Anterior cingulate cortex (tissue), 58 donors: ENCODE measurements at regions not wholly inside any gene's neighbourhood (a gene's known extent, or its start where the extent isn't known, plus 50 kb on each side); places are given as distances from the start of the nearest gene placed in this dataset.
"Not testable (repeated sequence)": the region's sequence is repeated elsewhere in the genome, so short reads cannot be mapped to it uniquely, and the experiment has no call there.

ENCODE experiments used
- DNase-seq, 58 donors: peaks; one replicate each; lab custom pipeline; 2025; lab: John Stamatoyannopoulos, UW

DNA sequence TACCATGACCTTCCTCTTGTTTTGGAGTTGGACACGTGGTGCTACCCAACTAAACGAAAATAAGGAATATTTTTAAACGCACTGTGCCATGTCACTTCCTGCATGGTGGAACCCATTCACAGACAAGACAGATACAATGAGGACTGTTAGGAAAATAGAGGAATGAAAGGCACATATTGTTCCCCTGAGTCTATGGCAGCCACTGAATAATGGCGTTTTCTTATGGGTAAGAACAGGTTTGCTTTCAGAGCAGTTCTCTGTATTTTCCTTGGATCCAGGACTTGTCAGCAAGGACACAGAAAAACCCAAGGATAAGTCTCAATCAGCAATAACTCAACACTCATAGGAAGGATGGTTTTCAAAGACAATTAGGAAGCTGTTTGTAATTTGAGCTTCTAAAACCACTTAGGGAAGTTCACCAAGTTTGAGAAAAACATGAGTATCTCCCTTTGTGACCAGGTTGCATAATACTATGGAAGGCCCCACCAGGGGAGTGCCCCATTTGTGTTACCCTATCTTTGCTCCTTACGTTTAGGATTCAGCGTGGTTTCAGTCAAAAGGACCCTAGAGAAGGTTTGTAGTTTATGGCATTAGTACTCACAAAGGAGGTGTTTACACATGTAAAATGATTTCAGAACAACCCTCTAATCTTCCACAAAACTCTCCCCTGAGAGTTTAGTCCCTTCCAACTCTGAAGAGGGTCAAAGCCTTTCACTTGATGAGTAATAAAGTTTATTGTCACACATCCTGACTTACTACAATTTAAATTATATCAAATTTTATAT, 487.2 kb upstream of the ATP11B start:
- peak in 2 of 58 donors; percentile 12 to 42 for DNase-seq

DNA sequence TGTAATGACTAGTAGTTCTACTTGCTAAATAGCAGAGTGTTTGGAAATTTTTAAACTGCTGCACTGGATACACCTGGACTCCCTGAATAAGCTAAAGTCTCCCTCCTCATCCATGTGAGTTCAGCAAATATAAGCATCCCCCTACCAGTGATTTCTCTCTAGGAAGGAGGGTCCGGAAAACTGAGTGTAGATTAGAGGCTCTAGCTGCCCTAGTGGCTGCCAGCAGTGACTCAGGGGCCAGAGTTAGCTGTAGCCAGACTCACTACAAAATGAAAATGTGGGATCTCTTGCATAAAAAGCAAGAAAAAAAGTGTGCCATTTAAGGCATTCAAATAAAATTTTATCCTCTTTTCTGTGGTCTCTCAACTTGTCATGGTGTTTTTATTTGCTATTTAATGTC, 485.0 kb upstream of the ATP11B start:
- DNase-seq = peak in 1 of 58 donors; percentile 5

DNA sequence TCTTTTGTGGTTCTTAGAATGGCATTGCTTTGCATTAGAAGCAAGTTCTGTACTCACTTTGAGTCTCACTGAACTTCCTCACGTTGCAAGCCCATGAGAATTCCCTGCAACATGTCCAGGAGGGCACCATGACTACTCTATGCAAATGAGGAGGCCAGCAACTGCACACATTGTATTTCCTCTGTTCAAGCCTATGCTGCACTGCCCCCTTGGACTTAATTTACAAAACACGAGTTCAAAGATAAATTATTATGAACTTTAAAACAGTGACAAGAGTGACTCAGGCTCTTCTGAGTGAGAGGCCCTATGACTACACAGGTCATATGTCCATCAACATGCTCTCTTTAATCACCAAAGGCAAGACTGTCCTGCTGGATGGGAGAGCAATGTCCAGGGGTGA, 484.2 kb upstream of the ATP11B start:
- DNase-seq = peak in 2 of 58 donors; percentile 3 to 9

DNA sequence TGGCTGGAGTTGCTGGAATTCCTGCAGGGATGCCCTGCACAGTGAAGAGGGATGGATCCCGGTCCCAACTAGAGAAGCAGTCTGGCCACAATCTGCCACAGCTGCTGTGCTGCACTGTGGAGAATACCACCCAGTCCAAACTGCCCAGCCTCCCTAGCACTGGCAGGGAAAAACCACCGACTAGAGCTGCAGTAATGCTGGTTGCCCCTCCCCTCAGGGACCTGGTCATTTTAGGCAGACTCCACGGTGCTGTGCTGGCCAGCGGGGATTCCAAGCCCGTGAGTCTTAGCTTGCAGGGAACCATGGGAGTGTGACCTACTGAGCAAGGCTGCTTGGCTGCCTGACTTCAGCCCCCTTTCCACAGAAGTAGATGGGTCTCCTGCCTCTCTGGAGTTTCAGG, 478.0 kb upstream of the ATP11B start:
- no peak for DNase-seq

DNA sequence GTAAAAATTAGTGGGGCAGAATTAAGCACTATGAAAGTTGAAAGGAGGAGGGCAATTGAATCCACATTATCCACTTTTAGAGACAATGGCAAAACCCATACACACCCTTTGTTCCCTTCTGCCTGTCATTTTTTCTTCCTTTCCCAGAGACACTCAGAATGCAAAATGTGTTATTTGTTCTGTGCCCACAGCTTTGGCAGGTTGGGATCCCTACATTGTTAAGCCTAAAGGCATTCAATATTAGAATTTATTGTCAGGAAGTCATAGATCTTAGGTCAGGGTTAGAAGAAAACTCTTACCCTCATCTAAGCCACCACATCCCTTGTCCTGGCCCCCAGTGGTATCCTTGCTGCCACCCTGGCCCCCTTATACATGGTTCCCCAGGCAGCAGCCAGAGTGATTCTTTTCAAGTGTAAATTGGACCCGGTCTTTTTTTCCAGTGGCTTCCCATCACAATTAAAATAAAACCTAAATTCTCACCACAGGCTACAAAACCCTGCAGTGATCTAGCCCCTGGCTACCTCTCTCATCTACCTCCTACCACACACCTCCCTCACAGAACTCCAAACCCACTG, 470.1 kb upstream of the ATP11B start:
- DNase-seq = no peak

DNA sequence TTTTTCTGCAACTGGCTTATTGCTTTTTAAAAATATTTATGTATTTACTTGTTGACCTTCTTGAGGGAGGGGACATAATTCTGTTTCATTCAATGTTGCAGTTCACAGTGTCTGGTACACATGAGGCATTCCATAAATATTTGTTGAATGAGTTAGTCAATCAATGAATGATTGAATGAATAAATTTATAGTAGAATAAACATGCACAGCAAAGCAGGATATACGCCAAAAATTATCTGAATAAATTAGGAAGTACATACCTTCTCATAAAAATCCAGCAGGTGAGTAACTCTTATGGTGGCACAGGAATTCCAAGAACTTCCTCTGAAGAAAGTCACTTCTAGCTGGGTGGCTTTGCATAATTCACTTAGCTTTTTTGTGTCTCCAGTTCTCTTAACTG, 469.4 kb upstream of the ATP11B start:
- no peak for DNase-seq

DNA sequence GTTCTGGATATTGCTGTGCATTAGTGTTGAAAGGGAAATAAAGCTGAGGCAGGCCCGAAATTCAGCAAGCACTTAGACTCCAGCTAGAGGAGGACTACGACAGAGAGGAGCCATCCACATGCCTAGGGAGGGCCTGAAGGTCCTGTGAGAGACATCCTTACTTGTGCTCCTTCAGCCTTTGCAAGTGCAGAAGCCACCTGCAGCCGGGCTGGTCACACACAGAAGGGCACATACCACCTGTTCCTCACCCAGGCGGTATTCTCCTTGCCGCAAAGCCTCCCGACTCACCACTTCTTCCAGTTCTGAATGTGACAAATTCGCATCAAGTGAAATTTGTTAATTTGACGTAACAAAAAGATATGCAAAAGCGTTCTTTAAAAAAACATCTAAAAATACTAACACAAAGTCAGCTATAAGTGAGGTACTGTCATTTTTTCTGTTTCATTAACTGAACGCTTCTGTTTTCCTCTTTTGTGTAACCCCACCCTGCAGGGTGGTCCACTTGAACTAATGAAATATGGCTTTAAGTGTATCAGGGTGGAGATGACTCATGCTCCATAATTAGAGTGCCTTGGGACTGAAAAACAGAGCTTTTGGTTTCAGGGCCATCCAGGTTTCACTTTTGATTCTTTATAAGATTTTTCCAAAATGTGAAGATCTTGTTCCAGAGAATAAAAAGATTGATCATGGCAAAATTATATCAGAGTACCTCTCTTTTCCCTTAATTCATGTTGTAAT, 467.9 kb upstream of the ATP11B start:
- no peak for DNase-seq

DNA sequence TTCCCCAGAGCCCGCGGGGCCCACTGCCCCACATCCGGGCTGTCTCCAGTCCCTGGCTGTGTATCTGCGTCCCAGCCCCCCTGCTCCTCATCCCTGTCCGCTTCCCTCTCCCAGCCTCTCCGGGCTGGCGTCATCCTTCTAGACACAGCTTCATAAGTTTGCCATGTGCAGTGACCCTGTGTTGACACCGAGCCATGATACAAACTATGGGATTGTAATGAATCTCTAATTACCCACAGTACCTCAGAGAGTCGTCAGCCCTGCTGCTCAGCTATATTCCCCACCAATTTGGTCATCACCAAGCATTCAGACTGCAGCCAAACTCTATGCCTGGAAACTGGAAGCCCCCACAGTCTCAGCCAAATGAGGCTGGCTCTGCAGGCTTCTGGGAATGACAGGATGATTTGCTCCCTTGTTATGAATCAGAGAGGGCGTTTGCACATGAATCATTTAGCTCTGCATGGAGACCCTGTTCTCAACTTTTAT, 466.1 kb upstream of the ATP11B start:
- DNase-seq = peak in 5 of 58 donors; percentile 2 to 34 (median 12)

DNA sequence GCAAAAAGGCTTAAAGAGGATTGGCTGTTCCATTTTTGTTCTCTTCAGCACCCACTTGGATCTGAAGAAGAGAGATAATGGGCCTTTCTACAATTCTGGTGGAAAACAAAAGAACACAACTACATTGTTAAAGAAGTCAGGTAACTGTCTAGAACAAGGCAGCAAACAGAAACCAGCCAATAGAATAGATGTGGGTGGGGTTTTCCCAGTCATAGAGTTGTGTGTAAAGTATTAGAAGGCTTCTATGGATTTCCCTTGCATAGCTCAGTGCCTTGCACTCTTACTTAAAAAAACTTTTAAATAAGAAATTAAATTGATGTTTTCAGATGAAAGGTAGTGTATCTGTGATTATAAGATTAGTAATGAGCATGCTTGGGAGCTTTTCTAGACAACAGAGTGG, 462.7 kb upstream of the ATP11B start:
- no peak for DNase-seq

DNA sequence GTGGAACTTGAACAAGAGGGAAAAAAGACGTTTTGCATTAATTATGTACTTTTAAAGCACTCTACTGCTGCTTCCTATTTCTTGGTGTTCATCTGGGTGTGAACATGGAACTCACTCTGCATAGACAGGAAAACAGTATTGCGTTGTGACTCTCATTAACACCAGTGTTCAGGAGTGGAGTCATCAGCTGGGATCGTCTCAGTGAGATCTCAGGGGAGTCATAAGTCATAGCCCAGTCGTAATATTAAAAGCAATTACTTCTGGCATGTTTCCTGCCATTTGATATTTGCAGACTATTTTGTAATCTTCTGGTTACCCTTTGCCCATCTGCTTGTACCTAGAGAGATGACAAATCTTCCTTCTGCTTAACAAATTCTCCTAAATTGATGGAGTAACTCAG, 462.0 kb upstream of the ATP11B start:
- DNase-seq = no peak

DNA sequence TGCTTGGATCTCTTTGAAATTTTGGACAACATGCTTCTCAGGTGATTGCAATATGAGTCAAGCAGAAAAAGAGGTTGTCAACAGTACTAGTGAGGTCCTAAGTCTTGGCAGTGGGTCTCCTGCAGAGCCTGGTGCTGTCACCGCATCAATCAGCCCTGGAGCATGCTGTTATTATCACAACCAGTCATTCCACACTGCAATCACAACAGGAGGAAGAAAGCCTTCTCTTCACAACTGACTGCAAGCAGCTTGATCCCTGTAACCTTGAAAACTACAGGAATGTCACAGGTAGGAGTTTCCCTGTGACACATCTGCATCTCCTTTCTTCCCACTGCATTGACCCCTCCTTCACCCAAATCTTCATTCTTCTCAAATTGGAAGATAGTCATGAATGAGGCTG, 451.1 kb upstream of the ATP11B start:
- no peak for DNase-seq

DNA sequence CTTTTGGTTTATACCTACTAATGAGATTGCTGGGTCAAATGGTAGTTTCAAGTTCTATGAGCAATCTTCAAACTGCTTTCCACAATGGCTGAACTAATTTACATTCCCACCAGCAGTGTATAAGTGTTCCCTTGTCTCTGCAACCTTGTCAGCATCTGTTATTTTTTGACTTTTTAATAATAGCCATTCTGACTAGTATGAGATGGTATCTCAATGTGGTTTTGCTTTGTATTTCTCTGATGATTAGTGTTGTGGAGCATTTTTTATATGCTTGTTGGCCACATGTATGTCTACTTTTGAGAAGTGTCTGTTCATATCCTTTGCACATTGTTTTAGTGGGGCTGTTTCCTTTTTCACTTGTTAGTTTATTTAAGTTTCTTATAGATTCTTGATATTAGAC, 449.3 kb upstream of the ATP11B start:
- not testable (repeated sequence) for DNase-seq

DNA sequence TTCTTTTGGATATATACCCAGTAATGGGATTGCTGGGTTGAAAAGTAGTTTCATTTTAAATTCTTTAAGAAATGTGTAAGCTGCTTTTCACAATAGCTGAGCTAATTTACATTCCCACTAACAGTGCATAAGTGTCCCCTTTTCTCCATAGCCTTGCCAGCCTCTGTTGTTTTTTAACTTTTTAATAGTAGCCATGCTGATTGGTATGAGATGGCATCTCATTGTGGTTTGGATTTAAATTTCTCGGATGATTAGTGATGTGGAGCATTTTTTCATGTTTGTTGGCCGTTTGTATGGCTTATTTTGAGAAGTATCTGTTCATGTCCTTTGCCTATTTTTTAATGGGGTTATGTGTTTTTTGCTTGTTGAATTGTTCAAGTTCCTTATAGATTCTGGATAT, 444.3 kb upstream of the ATP11B start:
- DNase-seq = no peak

DNA sequence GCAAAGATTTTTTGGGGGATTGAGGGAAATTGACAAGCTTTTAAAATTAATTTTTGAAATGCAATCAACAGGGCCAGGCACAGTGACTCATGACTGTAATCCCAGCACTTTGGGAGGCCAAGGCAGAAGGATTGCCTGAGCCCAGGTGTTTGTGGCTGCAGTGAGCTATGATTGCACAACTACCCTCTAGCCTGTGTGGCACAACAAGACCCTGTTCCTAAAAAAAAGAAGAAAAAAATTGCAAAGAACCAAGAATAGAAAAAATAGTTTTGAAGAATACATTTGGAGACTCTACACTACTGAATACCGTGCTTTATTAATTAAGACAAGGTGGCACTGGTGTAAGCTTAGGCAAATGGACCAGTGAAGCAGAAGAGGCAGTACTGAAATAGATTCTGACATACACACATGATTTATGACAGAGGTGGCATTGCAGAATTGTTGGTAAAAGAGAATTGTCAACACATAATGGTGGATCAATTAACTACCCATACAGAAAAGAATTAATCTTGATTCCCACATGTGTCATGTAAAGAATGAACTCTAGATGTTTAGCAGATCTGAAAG, 443.3 kb upstream of the ATP11B start:
- no peak for DNase-seq

DNA sequence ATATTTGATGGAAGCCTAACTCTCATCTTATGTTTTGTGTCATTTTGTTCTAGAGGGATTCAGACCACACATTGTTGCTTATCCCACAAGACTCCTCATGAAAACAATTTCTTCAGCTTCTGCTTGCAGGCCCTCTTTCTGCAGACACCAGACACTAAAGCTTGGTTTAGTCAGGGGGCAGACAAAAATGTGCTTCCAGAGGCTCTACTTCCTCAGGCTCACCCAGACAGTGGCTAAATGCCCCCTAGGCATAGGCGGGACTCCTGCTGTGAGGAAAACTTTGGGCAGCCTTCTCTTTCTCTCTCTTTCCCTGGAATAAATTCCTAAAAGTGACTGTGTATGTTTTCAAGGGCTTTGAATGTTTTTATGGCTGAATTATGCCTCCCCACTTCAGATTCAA, 435.4 kb upstream of the ATP11B start:
- DNase-seq = no peak

DNA sequence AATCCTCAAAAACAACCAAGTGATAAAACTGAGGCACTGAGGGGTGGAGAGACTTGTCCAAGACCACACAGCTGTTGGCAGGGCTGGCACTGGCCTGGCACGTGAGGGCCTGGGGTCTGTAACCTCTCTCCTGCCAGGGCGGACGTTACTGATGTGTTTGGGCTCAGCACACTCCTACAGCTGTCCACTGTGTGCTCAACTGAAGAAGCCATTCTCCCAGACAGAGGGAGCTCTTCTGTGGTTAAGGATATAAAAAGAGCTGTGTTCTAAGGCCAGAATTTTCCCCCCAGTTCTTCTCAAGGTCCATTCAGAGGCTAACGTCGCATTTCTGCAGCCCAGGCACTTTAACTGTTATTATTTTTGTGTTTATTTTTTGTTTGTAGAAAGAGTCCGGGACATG, 429.0 kb upstream of the ATP11B start:
- DNase-seq = peak in 43 of 58 donors; percentile 1 to 80 (median 35)

DNA sequence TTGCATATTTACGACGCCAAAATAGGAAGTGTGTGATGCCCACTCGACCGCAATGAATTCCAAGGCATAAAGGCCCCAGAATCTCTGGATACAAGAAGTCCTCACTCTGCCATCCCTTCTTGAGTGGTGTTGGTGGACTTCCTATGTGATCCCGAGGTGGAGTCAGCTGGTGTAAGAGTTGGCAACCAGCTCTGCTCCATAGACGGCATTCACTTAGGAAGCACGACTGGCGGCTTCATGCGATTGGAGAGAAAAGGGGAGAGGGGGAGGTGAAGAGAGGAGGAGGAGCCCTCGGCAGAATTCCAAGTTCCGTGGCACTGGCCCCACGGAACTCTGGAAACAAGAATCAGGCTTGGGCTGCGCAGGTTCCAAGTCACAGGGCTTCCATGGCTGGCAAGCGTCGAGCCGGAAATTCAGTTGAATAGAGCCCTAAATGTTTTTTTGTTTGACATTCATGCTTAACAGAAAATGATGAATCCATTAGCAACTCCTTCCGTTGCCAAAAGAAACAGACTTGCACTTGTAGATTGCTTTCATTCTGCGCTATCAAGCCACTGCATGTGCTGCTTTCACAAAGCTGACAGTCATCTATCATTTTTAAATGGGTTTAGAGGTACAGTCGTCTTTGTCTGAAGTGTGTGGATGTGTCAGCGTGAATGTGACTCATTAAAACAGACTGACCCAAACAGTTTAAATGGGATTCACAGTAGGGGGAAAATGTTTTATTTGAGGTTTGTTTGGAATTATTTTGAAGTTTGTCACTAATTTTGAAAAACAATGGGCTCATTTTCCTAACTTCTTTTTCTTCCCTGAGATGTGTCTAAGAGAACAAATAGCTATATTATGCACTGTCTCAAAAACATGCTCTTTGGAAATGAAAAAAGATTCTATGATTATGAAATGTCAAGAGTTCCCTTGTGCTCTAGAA, 428.3 kb upstream of the ATP11B start:
- peak; percentile 6 to 89 (median 72) for DNase-seq

DNA sequence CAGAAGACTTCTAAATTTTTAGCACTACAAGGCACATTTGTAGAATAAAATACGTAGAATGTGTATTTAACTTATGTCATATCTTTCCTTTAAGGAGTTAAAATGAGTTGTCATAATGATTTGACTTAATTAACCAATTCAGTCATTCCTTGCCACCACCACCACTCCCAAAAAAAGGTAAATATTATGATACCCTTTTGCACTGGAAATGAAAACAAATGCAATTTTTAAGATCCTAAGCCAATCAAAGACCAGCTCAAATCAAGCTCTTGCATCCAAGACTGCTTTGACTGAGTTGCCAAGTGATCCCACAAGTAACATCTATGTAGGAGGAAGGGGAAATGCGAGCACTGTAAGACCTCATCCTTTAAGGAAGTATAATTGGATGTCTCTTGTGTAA, 426.6 kb upstream of the ATP11B start:
- DNase-seq = no peak

DNA sequence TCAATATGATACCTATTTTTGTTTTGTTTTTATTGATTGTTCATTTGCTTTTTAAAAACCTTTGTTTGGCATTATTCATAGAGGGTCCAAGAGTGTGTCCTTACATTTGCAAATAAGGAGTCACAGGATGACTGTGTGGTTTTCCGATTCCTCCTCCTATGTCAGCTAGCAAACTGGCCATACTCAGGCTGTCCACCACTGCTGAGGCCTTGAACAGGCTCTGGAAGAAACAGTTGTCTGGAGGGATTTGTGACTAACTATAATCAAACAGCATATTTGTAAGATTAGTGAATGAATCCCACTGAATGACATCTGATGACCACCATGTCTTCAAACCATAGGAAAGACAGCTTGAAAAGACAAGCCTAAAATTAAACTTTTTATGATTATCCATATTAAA, 423.4 kb upstream of the ATP11B start:
- no peak for DNase-seq

DNA sequence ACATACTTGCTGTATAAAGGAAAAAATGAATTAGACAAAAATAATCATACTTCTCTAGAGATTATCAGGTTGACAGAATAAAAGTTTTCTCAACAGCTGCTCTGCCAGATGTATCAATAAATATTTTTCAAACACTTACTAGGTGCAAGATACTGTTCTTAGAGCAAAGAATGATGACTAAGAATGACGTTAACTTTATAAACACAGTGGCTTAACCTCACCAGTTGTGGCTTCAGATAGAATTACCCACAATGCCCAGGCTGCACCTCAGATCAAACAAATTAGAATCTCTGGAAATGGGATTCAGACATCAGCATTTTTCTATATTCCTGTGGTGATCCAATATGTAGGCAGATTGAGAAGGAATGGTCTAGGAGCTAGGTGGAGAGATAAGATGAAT, 422.4 kb upstream of the ATP11B start:
- no peak for DNase-seq
